ENCODE measurements at regions not wholly inside any gene's neighbourhood (a gene's known extent, or its start where the extent isn't known, plus 50 kb on each side); places are given as distances from the start of the nearest gene placed in this dataset.

- no peaks in the 10 kb centered on the region for H3K36me3 ChIP-seq (ENCODE audit: control insufficient read depth, insufficient read depth, low read length)
- no peak for DNase-seq (ENCODE audit: low read depth)
- no peak overlapping the region for H3K4me3 ChIP-seq (ENCODE audit: low read depth, low read length)
- H3K27me3 ChIP-seq (ENCODE audit: control insufficient read depth, insufficient read depth, low read length) = no peaks in the 10 kb centered on the region
- TF ChIP-seq CTCF (IDR thresholded peaks at IDR 0.05; ENCODE audit: insufficient read depth, low read length, poor library complexity, severe bottlenecking) = no peak
These were observed 862.5 kb upstream of the USP15 start for GRCh38 chr12:61397668-61398067.

- TF ChIP-seq CTCF (IDR thresholded peaks at IDR 0.05; ENCODE audit: insufficient read depth, low read length, poor library complexity, severe bottlenecking) = no peak
- Histone ChIP-seq H3K27me3 (ENCODE audit: control insufficient read depth, insufficient read depth, low read length) (no peaks in the 10 kb centered on the region), H3K4me3 (ENCODE audit: low read depth, low read length) (no peak overlapping the region), H3K36me3 (ENCODE audit: control insufficient read depth, insufficient read depth, low read length) (no peaks in the 10 kb centered on the region)
- DNase-seq (ENCODE audit: low read depth) = no peak
These were observed 848.0 kb upstream of the USP15 start for GRCh38 chr12:61412201-61412600.

GRCh38 chr12:61414470-61414869 lies 845.7 kb upstream of the USP15 start:
- TF ChIP-seq CTCF (IDR thresholded peaks at IDR 0.05; ENCODE audit: insufficient read depth, low read length, poor library complexity, severe bottlenecking) = no peak
- no peaks in the 10 kb centered on the region for H3K36me3 ChIP-seq (ENCODE audit: control insufficient read depth, insufficient read depth, low read length)
- DNase-seq (ENCODE audit: low read depth) = no peak
- H3K27me3 ChIP-seq (ENCODE audit: control insufficient read depth, insufficient read depth, low read length) = no peaks in the 10 kb centered on the region
- no peak overlapping the region for H3K4me3 ChIP-seq (ENCODE audit: low read depth, low read length)

DNA sequence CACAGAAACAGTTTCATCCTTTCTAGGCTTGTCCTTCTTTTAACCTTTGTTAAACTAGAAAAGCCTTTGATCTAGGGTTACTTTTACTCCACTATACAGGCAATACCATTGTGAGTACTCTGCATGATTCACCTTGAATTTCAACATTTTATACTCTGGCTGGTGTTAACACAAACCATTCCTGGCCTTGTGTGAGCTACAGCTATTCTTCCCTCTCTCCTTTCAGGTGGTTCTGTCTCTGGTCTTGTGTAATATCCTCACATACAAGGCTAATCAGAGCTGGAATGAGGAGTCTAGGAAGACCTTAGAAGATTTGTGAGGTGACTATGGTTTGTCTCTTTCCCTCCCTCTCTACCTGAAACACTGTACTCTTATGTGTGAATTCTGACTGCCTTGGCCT lies 837.4 kb upstream of the USP15 start:
- TF ChIP-seq CTCF (IDR thresholded peaks at IDR 0.05; ENCODE audit: insufficient read depth, low read length, poor library complexity, severe bottlenecking) = no peak
- H3K4me3 ChIP-seq (ENCODE audit: low read depth, low read length) = no peak overlapping the region

DNA sequence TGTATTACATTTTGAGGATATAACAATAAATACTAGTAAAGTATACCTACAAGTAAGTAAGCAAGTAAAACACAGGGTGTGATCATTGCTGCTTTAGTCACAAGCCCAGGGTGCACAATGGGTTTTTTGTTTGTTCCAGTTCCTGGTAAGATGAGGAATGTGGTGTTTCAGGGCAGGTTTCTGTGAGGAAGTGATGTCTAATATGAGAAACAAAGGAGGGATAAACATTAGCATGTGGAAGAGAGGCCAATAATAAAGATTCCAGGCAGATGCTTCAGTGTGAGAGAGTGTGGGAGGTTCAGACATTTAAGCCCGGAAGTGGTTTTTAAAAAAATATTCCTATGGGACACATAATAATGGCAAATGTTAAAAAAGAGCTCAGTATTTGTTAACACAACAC lies 808.1 kb upstream of the USP15 start:
- TF ChIP-seq CTCF (IDR thresholded peaks at IDR 0.05; ENCODE audit: insufficient read depth, low read length, poor library complexity, severe bottlenecking) = no peak
- no peak for DNase-seq (ENCODE audit: low read depth)
- Histone ChIP-seq H3K27me3 (ENCODE audit: control insufficient read depth, insufficient read depth, low read length) (no peaks in the 10 kb centered on the region), H3K4me3 (ENCODE audit: low read depth, low read length) (no peak overlapping the region), H3K36me3 (ENCODE audit: control insufficient read depth, insufficient read depth, low read length) (no peaks in the 10 kb centered on the region)

More for the DNA sequence above, 837.4 kb upstream of the USP15 start:
- Histone ChIP-seq H3K27me3 (ENCODE audit: control insufficient read depth, insufficient read depth, low read length) (no peaks in the 10 kb centered on the region), H3K36me3 (ENCODE audit: control insufficient read depth, insufficient read depth, low read length) (no peaks in the 10 kb centered on the region)
- DNase-seq (ENCODE audit: low read depth) = no peak

DNA sequence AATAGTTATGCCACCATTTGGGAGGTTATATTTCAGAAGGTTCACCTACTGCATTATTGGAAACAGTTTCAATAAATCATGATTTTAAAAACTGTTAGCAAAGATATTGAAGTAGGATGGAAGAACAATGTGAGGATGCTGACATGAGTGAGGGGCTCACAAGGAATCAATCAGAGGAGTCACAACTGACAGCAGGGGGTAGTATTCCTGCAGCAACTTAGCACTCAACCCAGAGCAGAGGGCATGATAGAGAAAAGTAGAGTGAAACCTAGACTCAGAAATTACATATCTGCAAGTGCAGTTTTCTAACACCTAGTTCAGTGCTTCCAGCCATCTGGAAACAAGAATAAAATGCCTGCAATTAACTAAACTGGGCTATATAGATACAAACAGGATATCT lies 772.5 kb upstream of the USP15 start:
- Histone ChIP-seq H3K36me3 (ENCODE audit: control insufficient read depth, insufficient read depth, low read length) (no peaks in the 10 kb centered on the region), H3K27me3 (ENCODE audit: control insufficient read depth, insufficient read depth, low read length) (no peaks in the 10 kb centered on the region), H3K4me3 (ENCODE audit: low read depth, low read length) (no peak overlapping the region)
- DNase-seq (ENCODE audit: low read depth) = no peak
- no peak for TF ChIP-seq CTCF (IDR thresholded peaks at IDR 0.05; ENCODE audit: insufficient read depth, low read length, poor library complexity, severe bottlenecking)

Data from kidney epithelial cell (primary cell).